GM23248 (cell line): ENCODE measurements at regions not wholly inside any gene's neighbourhood (a gene's known extent, or its start where the extent isn't known, plus 50 kb on each side); places are given as distances from the start of the nearest gene placed in this dataset.

Experiments used
- DNase-seq: peaks from one replicate; pipeline ENCODE4 v3.0.0-alpha.2; 2015
- H2AFZ ChIP-seq: fragments of 200-600 bp; sonication (generic); 2 replicates; pipeline ENCODE4 v1.6.1; 2016; ENCODE audit warnings: antibody characterized with exemption
- H3F3A ChIP-seq: fragments of 200-600 bp; sonication (generic); 2 replicates; pipeline ENCODE4 v1.6.1; 2016; ENCODE audit warnings: mild to moderate bottlenecking, antibody characterized with exemption, mixed run types; ENCODE audit not compliant: insufficient read depth
- H3K27ac ChIP-seq: fragments of 200-600 bp; sonication (generic); 2 replicates; pipeline ENCODE4 v1.5.1; 2016; ENCODE audit warnings: mild to moderate bottlenecking
- H3K27me3 ChIP-seq: fragments of 200-600 bp; sonication (generic); replicated peaks from 2 replicates; pipeline ENCODE4 v1.6.1; 2016; ENCODE audit warnings: mild to moderate bottlenecking; ENCODE audit not compliant: insufficient read depth
- H3K36me3 ChIP-seq: fragments of 200-600 bp; sonication (generic); 2 replicates; pipeline ENCODE4 v1.6.1; 2016; ENCODE audit warnings: low read depth, mild to moderate bottlenecking
- H3K4me1 ChIP-seq: fragments of 200-600 bp; sonication (generic); 2 replicates; pipeline ENCODE4 v1.6.1; 2016; ENCODE audit warnings: mild to moderate bottlenecking; ENCODE audit not compliant: insufficient read depth
- H3K4me2 ChIP-seq: fragments of 200-600 bp; sonication (generic); one replicate; pipeline ENCODE4 v1.6.1; 2016; ENCODE audit warnings: mild to moderate bottlenecking; ENCODE audit not compliant: unreplicated experiment
- H3K4me3 ChIP-seq: fragments of 200-600 bp; sonication (generic); 2 replicates; pipeline ENCODE4 v1.5.1; 2016; ENCODE audit warnings: mild to moderate bottlenecking
- H3K79me2 ChIP-seq: fragments of 200-600 bp; sonication (generic); 2 replicates; pipeline ENCODE4 v1.6.1; 2016; ENCODE audit warnings: mild to moderate bottlenecking; ENCODE audit not compliant: insufficient read depth
- H3K9ac ChIP-seq: fragments of 200-600 bp; sonication (generic); 2 replicates; pipeline ENCODE4 v1.6.1; 2016; ENCODE audit warnings: mild to moderate bottlenecking
- H3K9me2 ChIP-seq: fragments of 200-600 bp; sonication (generic); 2 replicates; pipeline ENCODE4 v1.6.1; 2016; ENCODE audit warnings: mixed run types, mild to moderate bottlenecking, moderate library complexity; ENCODE audit not compliant: insufficient read depth
- H3K9me3 ChIP-seq: fragments of 200-600 bp; sonication (generic); one replicate; pipeline ENCODE4 v1.6.1; 2017; ENCODE audit warnings: low read depth
- H4K20me1 ChIP-seq: fragments of 200-600 bp; sonication (generic); 2 replicates; pipeline ENCODE4 v1.6.0; 2016; ENCODE audit not compliant: insufficient read depth
- EZH2 ChIP-seq: fragments of 200-600 bp; sonication (generic); IDR thresholded peaks from 2 replicates; pipeline ENCODE4 v1.6.1; 2018; ENCODE audit warnings: antibody characterized with exemption, mild to moderate bottlenecking; ENCODE audit not compliant: insufficient read depth, poor library complexity, severe bottlenecking
- EZH2phosphoT487 ChIP-seq: fragments of 200-600 bp; sonication (generic); IDR thresholded peaks from 2 replicates; pipeline ENCODE4 v1.6.1; 2018; ENCODE audit warnings: antibody characterized with exemption, moderate library complexity, mild to moderate bottlenecking, low read depth; ENCODE audit not compliant: insufficient read depth
- WGBS, 2 experiments: methylation state at CpG; one replicate each; pipeline ENCODE4 v1.1.6; 2015 to 2017; ENCODE audit warnings: low lambda C conversion rate in 2 of 2, low coverage in 1 of 2; ENCODE audit errors: missing lambda C conversion rate in 2 of 2; 5-methylcytosine and 5-hydroxymethylcytosine counted together
- in situ Hi-C: fragments of 300-500 bp; cut with MboI; formaldehyde crosslinking; loops from 2 replicates; pipeline ENCODE4 v1.15.0; 2020

- H3K27ac ChIP-seq = no peak overlapping the region
- H3K4me1 ChIP-seq = no peaks in the 10 kb centered on the region
- peaks cover 31% of the 10 kb centered on the region for H3K27me3 ChIP-seq
- H3K4me3 ChIP-seq = no peak overlapping the region
- no peaks in the 10 kb centered on the region for H3K79me2 ChIP-seq
- no peaks in the 10 kb centered on the region for H3K9me3 ChIP-seq
- H3K9ac ChIP-seq = no peak overlapping the region
- 65 to 68% methylated on average over 13 of the region's 13 CpGs for WGBS, 2 experiments
- H4K20me1 ChIP-seq = no peaks in the 10 kb centered on the region
- DNase-seq = no peak
- H3K4me2 ChIP-seq = no peak overlapping the region
- no peaks in the 10 kb centered on the region for H3K9me2 ChIP-seq
- TF ChIP-seq EZH2phosphoT487 (no peak), EZH2 (no peak)
- H3F3A ChIP-seq = no peaks in the 10 kb centered on the region
- H3K36me3 ChIP-seq = no peaks in the 10 kb centered on the region
- no peak overlapping the region for H2AFZ ChIP-seq
- in situ Hi-C loops = no loop called here
Observed at GRCh38 chr3:127367593-127367992, 79.7 kb upstream of the PRR20G start.

- WGBS, 2 experiments = 34 to 53% methylated on average over 6 of the region's 6 CpGs
- no peak for DNase-seq
- TF ChIP-seq EZH2 (no peak), EZH2phosphoT487 (no peak)
Observed at GRCh38 chr3:127366383-127366782, 78.5 kb upstream of the PRR20G start.

GRCh38 chr3:127365163-127365798 lies 77.4 kb upstream of the PRR20G start:
- Histone ChIP-seq H3K9me2 (no peaks in the 10 kb centered on the region), H3K36me3 (no peaks in the 10 kb centered on the region), H3K9me3 (no peaks in the 10 kb centered on the region), H3F3A (no peaks in the 10 kb centered on the region), H3K79me2 (no peaks in the 10 kb centered on the region), H3K27ac (no peak overlapping the region), H3K27me3 (peaks cover 11% of the 10 kb centered on the region; the same call in 1 of the 2 replicates), H3K4me2 (no peak overlapping the region), H3K4me1 (no peaks in the 10 kb centered on the region), H4K20me1 (no peaks in the 10 kb centered on the region), H3K4me3 (no peak overlapping the region), H2AFZ (no peak overlapping the region), H3K9ac (no peak overlapping the region)
- no peak for DNase-seq
- in situ Hi-C loops = no loop called here
- 18 to 24% methylated on average over 7 of the region's 7 CpGs for WGBS, 2 experiments
- TF ChIP-seq EZH2phosphoT487 (no peak), EZH2 (no peak)

More at GRCh38 chr3:127366383-127366782, 78.5 kb upstream of the PRR20G start:
- no peak overlapping the region for H2AFZ ChIP-seq
- H3K27ac ChIP-seq = no peak overlapping the region
- no peaks in the 10 kb centered on the region for H3K9me2 ChIP-seq
- no peaks in the 10 kb centered on the region for H3K79me2 ChIP-seq
- H3K36me3 ChIP-seq = no peaks in the 10 kb centered on the region
- no peaks in the 10 kb centered on the region for H3F3A ChIP-seq
- H3K9me3 ChIP-seq = no peaks in the 10 kb centered on the region
- H3K9ac ChIP-seq = no peak overlapping the region
- H4K20me1 ChIP-seq = no peaks in the 10 kb centered on the region
- peaks cover 20% of the 10 kb centered on the region for H3K27me3 ChIP-seq
- H3K4me1 ChIP-seq = no peaks in the 10 kb centered on the region
- no peak overlapping the region for H3K4me3 ChIP-seq
- in situ Hi-C loops = no loop called here
- no peak overlapping the region for H3K4me2 ChIP-seq

- no peaks in the 10 kb centered on the region for H4K20me1 ChIP-seq
- no peak overlapping the region for H2AFZ ChIP-seq
- H3K9me2 ChIP-seq = no peaks in the 10 kb centered on the region
- H3K36me3 ChIP-seq = no peaks in the 10 kb centered on the region
- no peak for DNase-seq
- no peak overlapping the region for H3K9ac ChIP-seq
- TF ChIP-seq EZH2 = no peak
- TF ChIP-seq EZH2phosphoT487 = no peak
- no peak overlapping the region for H3K4me3 ChIP-seq
- H3K9me3 ChIP-seq = no peaks in the 10 kb centered on the region
- WGBS, 2 experiments = 35 to 43% methylated on average over 3 of the region's 3 CpGs
- no peaks in the 10 kb centered on the region for H3F3A ChIP-seq
- no peak overlapping the region for H3K4me2 ChIP-seq
- in situ Hi-C loops = no loop called here
- H3K4me1 ChIP-seq = no peaks in the 10 kb centered on the region
- peaks cover 8% of the 10 kb centered on the region; the same call in 1 of the 2 replicates for H3K27me3 ChIP-seq
- H3K27ac ChIP-seq = no peak overlapping the region
- H3K79me2 ChIP-seq = no peaks in the 10 kb centered on the region
Observed at GRCh38 chr3:127363891-127364290, 76.0 kb upstream of the PRR20G start.
